ENCODE measurements at regions not wholly inside any gene's neighbourhood (a gene's known extent, or its start where the extent isn't known, plus 50 kb on each side); places are given as distances from the start of the nearest gene placed in this dataset.
"Not testable (repeated sequence)": the region's sequence is repeated elsewhere in the genome, so short reads cannot be mapped to it uniquely, and the experiment has no call there.

GRCh38 chr6:132140189-132140588, 189.0 kb upstream of the CCN2 start:
- FAIRE-seq = no peak

GRCh38 chr6:132139611-132140010, 188.4 kb upstream of the CCN2 start:
- no peak for FAIRE-seq

GRCh38 chr6:132136981-132137380, 185.8 kb upstream of the CCN2 start:
- no peak for FAIRE-seq

- FAIRE-seq = no peak
Measured at GRCh38 chr6:132135409-132135808, 184.2 kb upstream of the CCN2 start.

- FAIRE-seq = no peak
Measured at GRCh38 chr6:132133736-132134445, 182.7 kb upstream of the CCN2 start.

- no peak for FAIRE-seq
Measured at GRCh38 chr6:132132924-132133639, 181.9 kb upstream of the CCN2 start.

- FAIRE-seq = no peak
Measured at GRCh38 chr6:132132422-132132821, 181.2 kb upstream of the CCN2 start.

- no peak for FAIRE-seq
Measured at GRCh38 chr6:132131758-132132157, 180.6 kb upstream of the CCN2 start.

GRCh38 chr6:132131351-132131750, 180.2 kb upstream of the CCN2 start:
- no peak for FAIRE-seq

GRCh38 chr6:132130626-132131298, 179.6 kb upstream of the CCN2 start:
- FAIRE-seq = no peak

- no peak for FAIRE-seq
Measured at GRCh38 chr6:132128424-132128823, 177.3 kb upstream of the CCN2 start.

GRCh38 chr6:132126150-132126549, 175.0 kb upstream of the CCN2 start:
- no peak for FAIRE-seq

- FAIRE-seq = no peak
Measured at GRCh38 chr6:132122871-132123270, 171.7 kb upstream of the CCN2 start.

GRCh38 chr6:132122176-132122575, 171.0 kb upstream of the CCN2 start:
- no peak for FAIRE-seq

- FAIRE-seq = no peak
Measured at GRCh38 chr6:132118144-132118543, 167.0 kb upstream of the CCN2 start.

GRCh38 chr6:132115714-132116366, 164.7 kb upstream of the CCN2 start:
- no peak for FAIRE-seq

- no peak for FAIRE-seq
Measured at GRCh38 chr6:132114201-132114825, 163.1 kb upstream of the CCN2 start.

GRCh38 chr6:132109752-132110151, 158.6 kb upstream of the CCN2 start:
- not testable (repeated sequence) for FAIRE-seq

GRCh38 chr6:132107896-132108295, 156.7 kb upstream of the CCN2 start:
- no peak for FAIRE-seq

GRCh38 chr6:132101535-132101934, 150.4 kb upstream of the CCN2 start:
- FAIRE-seq = no peak

GRCh38 chr6:132100388-132100990, 149.3 kb upstream of the CCN2 start:
- no peak for FAIRE-seq

- no peak for FAIRE-seq
Measured at GRCh38 chr6:132096996-132097395, 145.8 kb upstream of the CCN2 start.

Measured in endometrium (tissue), 2 donors.